RWPE2 (cell line): ENCODE measurements at regions not wholly inside any gene's neighbourhood (a gene's known extent, or its start where the extent isn't known, plus 50 kb on each side); places are given as distances from the start of the nearest gene placed in this dataset.
"Not testable (repeated sequence)": the region's sequence is repeated elsewhere in the genome, so short reads cannot be mapped to it uniquely, and the experiment has no call there.

Experiments
- ATAC-seq: fragments of 200-7000 bp; cut with Tn5 transposase; 3 replicates; pipeline ENCODE4 v1.9.1; 2021; ENCODE audit warnings: low read depth
- DNase-seq: peaks from one replicate; pipeline ENCODE4 v3.0.0-alpha.2; 2020; ENCODE audit warnings: low spot score
- H3K27ac ChIP-seq: fragments of 450-650 bp; 2 replicates; pipeline ENCODE4 v1.5.1; 2017; ENCODE audit warnings: mild to moderate bottlenecking; ENCODE audit not compliant: poor library complexity, severe bottlenecking
- H3K27me3 ChIP-seq: fragments of 250-450 bp; sonication (Bioruptor Pico); 2 replicates; pipeline ENCODE4 v1.5.1; 2021; ENCODE audit warnings: mild to moderate bottlenecking, moderate library complexity; ENCODE audit not compliant: insufficient read depth, poor library complexity, severe bottlenecking
- H3K36me3 ChIP-seq: fragments of 250-450 bp; sonication (Bioruptor Pico); 2 replicates; pipeline ENCODE4 v1.5.1; 2020; ENCODE audit warnings: low read depth, mild to moderate bottlenecking, moderate library complexity
- H3K4me1 ChIP-seq: fragments of 250-450 bp; sonication (Bioruptor Pico); 2 replicates; pipeline ENCODE4 v1.5.1; 2021; ENCODE audit warnings: mild to moderate bottlenecking, moderate library complexity; ENCODE audit not compliant: insufficient read depth, poor library complexity, severe bottlenecking
- H3K4me3 ChIP-seq: fragments of 250-450 bp; sonication (Bioruptor Pico); 2 replicates; pipeline ENCODE4 v1.5.1; 2021; ENCODE audit warnings: mild to moderate bottlenecking, moderate library complexity; ENCODE audit not compliant: severe bottlenecking
- H3K9me3 ChIP-seq: fragments of 250-450 bp; sonication (Bioruptor Pico); 2 replicates; pipeline ENCODE4 v1.5.1; 2021; ENCODE audit warnings: mild to moderate bottlenecking, moderate library complexity; ENCODE audit not compliant: severe bottlenecking
- CTCF ChIP-seq: fragments of 450-650 bp; IDR thresholded peaks from one replicate; pipeline ENCODE4 v1.5.1; 2017; ENCODE audit warnings: mild to moderate bottlenecking, moderate library complexity; ENCODE audit not compliant: poor library complexity, severe bottlenecking

- peak; percentile 53; the same call in 1 of the 3 replicates for ATAC-seq
Measured at GRCh38 chr5:26329562-26330189, 708.7 kb downstream of the CDH9 start.

GRCh38 chr5:26326153-26326759 lies 712.1 kb downstream of the CDH9 start:
- ATAC-seq (no peak), DNase-seq (peak; percentile 48)
- Histone ChIP-seq H3K4me3 (no peak overlapping the region), H3K27me3 (peaks cover 25% of the 10 kb centered on the region), H3K27ac (no peak overlapping the region), H3K9me3 (no peaks in the 10 kb centered on the region), H3K36me3 (no peaks in the 10 kb centered on the region), H3K4me1 (no peaks in the 10 kb centered on the region)
- no peak for TF ChIP-seq CTCF

More at GRCh38 chr5:26329562-26330189, 708.7 kb downstream of the CDH9 start:
- H3K9me3 ChIP-seq = no peaks in the 10 kb centered on the region
- TF ChIP-seq CTCF = peak; percentile 89
- H3K27ac ChIP-seq = no peak overlapping the region
- DNase-seq = no peak
- H3K4me3 ChIP-seq = no peak overlapping the region
- H3K36me3 ChIP-seq = no peaks in the 10 kb centered on the region
- peaks cover 28% of the 10 kb centered on the region for H3K27me3 ChIP-seq
- no peaks in the 10 kb centered on the region for H3K4me1 ChIP-seq

- not testable (repeated sequence) for DNase-seq, ATAC-seq, H3K9me3 ChIP-seq, H3K27ac ChIP-seq, H3K36me3 ChIP-seq, H3K4me3 ChIP-seq, H3K4me1 ChIP-seq
- peaks cover 19% of the 10 kb centered on the region for H3K27me3 ChIP-seq
Measured at GRCh38 chr5:26325432-26325831, 713.0 kb downstream of the CDH9 start.

- not testable (repeated sequence) for H3K9me3 ChIP-seq, H3K4me3 ChIP-seq, H3K27ac ChIP-seq, DNase-seq, ATAC-seq, H3K4me1 ChIP-seq, H3K36me3 ChIP-seq, H3K27me3 ChIP-seq
Measured at GRCh38 chr5:26324273-26324895, 714.0 kb downstream of the CDH9 start.

GRCh38 chr5:26323794-26324193 lies 714.6 kb downstream of the CDH9 start:
- Histone ChIP-seq H3K4me3 (no peak overlapping the region), H3K4me1 (no peaks in the 10 kb centered on the region), H3K36me3 (no peaks in the 10 kb centered on the region), H3K27me3 (peaks cover 8% of the 10 kb centered on the region), H3K9me3 (no peaks in the 10 kb centered on the region), H3K27ac (no peak overlapping the region)
- ATAC-seq = no peak
- DNase-seq = no peak
- TF ChIP-seq CTCF = no peak

GRCh38 chr5:26321278-26321677 lies 717.1 kb downstream of the CDH9 start:
- Histone ChIP-seq H3K4me1 (no peaks in the 10 kb centered on the region), H3K27ac (no peak overlapping the region), H3K27me3 (peaks cover 3% of the 10 kb centered on the region), H3K4me3 (no peak overlapping the region), H3K9me3 (no peaks in the 10 kb centered on the region), H3K36me3 (no peaks in the 10 kb centered on the region)
- no peak for TF ChIP-seq CTCF
- DNase-seq (no peak), ATAC-seq (no peak)
